ENCODE measurements at regions not wholly inside any gene's neighbourhood (a gene's known extent, or its start where the extent isn't known, plus 50 kb on each side); places are given as distances from the start of the nearest gene placed in this dataset.

GRCh38 chr3:144662729-144663128, 691.1 kb downstream of the DIPK2A start:
- H3K4me3 ChIP-seq (ENCODE audit: low read length) = no peak overlapping the region
- no peaks in the 10 kb centered on the region for H3F3A ChIP-seq (ENCODE audit: insufficient read depth, low read length, poor library complexity, severe bottlenecking)
- H3K27ac ChIP-seq (ENCODE audit: low read length) = no peak overlapping the region

GRCh38 chr3:144663456-144664436, 692.1 kb downstream of the DIPK2A start:
- Histone ChIP-seq H4K20me1 (ENCODE audit: insufficient read depth) (no peaks in the 10 kb centered on the region), H3K9ac (ENCODE audit: low read length) (no peak overlapping the region), H3K9me3 (ENCODE audit: low read length) (peaks cover 6% of the 10 kb centered on the region), H3K27me3 (ENCODE audit: insufficient read depth, low read depth, low read length) (no peaks in the 10 kb centered on the region), H3K9me2 (ENCODE audit: insufficient read depth, low read length) (no peaks in the 10 kb centered on the region), H2AFZ (ENCODE audit: low read depth, low read length) (no peak overlapping the region), H3F3A (ENCODE audit: insufficient read depth, low read length, poor library complexity, severe bottlenecking) (no peaks in the 10 kb centered on the region), H3K79me2 (replicated peaks; ENCODE audit: insufficient read depth, low read length) (no peaks in the 10 kb centered on the region), H3K27ac (ENCODE audit: low read length) (no peak overlapping the region), H3K4me2 (ENCODE audit: low read length) (no peak overlapping the region), H3K4me3 (ENCODE audit: low read length) (no peak overlapping the region), H3K36me3 (ENCODE audit: insufficient read depth, low read length) (no peaks in the 10 kb centered on the region)
- TF ChIP-seq, protein P1, sequence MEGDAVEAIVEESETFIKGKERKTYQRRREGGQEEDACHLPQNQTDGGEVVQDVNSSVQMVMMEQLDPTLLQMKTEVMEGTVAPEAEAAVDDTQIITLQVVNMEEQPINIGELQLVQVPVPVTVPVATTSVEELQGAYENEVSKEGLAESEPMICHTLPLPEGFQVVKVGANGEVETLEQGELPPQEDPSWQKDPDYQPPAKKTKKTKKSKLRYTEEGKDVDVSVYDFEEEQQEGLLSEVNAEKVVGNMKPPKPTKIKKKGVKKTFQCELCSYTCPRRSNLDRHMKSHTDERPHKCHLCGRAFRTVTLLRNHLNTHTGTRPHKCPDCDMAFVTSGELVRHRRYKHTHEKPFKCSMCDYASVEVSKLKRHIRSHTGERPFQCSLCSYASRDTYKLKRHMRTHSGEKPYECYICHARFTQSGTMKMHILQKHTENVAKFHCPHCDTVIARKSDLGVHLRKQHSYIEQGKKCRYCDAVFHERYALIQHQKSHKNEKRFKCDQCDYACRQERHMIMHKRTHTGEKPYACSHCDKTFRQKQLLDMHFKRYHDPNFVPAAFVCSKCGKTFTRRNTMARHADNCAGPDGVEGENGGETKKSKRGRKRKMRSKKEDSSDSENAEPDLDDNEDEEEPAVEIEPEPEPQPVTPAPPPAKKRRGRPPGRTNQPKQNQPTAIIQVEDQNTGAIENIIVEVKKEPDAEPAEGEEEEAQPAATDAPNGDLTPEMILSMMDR (IDR thresholded peaks at IDR 0.05; ENCODE audit: poor library complexity, severe bottlenecking) = no peak
- TF ChIP-seq, protein P2, sequence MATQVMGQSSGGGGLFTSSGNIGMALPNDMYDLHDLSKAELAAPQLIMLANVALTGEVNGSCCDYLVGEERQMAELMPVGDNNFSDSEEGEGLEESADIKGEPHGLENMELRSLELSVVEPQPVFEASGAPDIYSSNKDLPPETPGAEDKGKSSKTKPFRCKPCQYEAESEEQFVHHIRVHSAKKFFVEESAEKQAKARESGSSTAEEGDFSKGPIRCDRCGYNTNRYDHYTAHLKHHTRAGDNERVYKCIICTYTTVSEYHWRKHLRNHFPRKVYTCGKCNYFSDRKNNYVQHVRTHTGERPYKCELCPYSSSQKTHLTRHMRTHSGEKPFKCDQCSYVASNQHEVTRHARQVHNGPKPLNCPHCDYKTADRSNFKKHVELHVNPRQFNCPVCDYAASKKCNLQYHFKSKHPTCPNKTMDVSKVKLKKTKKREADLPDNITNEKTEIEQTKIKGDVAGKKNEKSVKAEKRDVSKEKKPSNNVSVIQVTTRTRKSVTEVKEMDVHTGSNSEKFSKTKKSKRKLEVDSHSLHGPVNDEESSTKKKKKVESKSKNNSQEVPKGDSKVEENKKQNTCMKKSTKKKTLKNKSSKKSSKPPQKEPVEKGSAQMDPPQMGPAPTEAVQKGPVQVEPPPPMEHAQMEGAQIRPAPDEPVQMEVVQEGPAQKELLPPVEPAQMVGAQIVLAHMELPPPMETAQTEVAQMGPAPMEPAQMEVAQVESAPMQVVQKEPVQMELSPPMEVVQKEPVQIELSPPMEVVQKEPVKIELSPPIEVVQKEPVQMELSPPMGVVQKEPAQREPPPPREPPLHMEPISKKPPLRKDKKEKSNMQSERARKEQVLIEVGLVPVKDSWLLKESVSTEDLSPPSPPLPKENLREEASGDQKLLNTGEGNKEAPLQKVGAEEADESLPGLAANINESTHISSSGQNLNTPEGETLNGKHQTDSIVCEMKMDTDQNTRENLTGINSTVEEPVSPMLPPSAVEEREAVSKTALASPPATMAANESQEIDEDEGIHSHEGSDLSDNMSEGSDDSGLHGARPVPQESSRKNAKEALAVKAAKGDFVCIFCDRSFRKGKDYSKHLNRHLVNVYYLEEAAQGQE (IDR thresholded peaks at IDR 0.05; ENCODE audit: borderline replicate concordance) = no peak
- TF ChIP-seq RAD21 (conservative IDR thresholded peaks at IDR 0.05) (no peak), EZH2 (IDR thresholded peaks at IDR 0.05; ENCODE audit: borderline replicate concordance, insufficient read depth, low read length, poor library complexity, severe bottlenecking) (no peak)

More at GRCh38 chr3:144662729-144663128, 691.1 kb downstream of the DIPK2A start:
- Histone ChIP-seq H3K36me3 (ENCODE audit: insufficient read depth, low read length) (no peaks in the 10 kb centered on the region), H3K79me2 (replicated peaks; ENCODE audit: insufficient read depth, low read length) (no peaks in the 10 kb centered on the region), H3K9ac (ENCODE audit: low read length) (no peak overlapping the region), H3K4me2 (ENCODE audit: low read length) (no peak overlapping the region), H4K20me1 (ENCODE audit: insufficient read depth) (no peaks in the 10 kb centered on the region), H3K27me3 (ENCODE audit: insufficient read depth, low read depth, low read length) (no peaks in the 10 kb centered on the region), H2AFZ (ENCODE audit: low read depth, low read length) (no peak overlapping the region), H3K9me3 (ENCODE audit: low read length) (peaks cover 6% of the 10 kb centered on the region), H3K9me2 (ENCODE audit: insufficient read depth, low read length) (no peaks in the 10 kb centered on the region)
- TF ChIP-seq POLR2AphosphoS5 (IDR thresholded peaks at IDR 0.05) (no peak), SMC3 (conservative IDR thresholded peaks at IDR 0.05; ENCODE audit: poor library complexity) (no peak)

DNA sequence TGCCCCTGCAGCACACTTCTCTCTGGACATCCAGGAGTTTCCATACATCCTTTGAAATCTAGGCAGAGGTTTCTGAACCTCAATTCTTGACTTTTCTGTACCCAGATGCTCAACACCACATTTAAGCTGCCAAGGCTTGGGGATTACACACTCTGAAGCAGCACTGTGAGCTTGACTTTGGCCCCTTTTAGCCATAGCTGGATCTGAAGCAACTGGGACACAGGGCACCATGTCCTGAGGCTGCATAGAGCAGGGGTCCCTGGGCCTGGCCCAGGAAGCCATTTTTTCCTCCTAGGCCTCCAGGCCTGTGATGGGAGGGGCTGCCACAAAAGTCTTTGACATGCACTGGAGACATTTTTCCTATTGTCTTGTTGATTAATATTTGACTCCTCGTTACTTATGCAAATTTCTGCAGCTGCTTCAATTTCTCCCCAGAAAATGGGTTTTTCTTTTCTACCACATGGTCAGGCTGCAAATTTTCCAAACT, 694.0 kb downstream of the DIPK2A start:
- peaks cover 6% of the 10 kb centered on the region for H3K9me3 ChIP-seq (ENCODE audit: low read length)
- no peak overlapping the region for H3K4me3 ChIP-seq (ENCODE audit: low read length)
- H3K9ac ChIP-seq (ENCODE audit: low read length) = no peak overlapping the region
- no peaks in the 10 kb centered on the region for H3K27me3 ChIP-seq (ENCODE audit: insufficient read depth, low read depth, low read length)
- H4K20me1 ChIP-seq (ENCODE audit: insufficient read depth) = no peaks in the 10 kb centered on the region
- no peaks in the 10 kb centered on the region for H3F3A ChIP-seq (ENCODE audit: insufficient read depth, low read length, poor library complexity, severe bottlenecking)
- H3K79me2 ChIP-seq (replicated peaks; ENCODE audit: insufficient read depth, low read length) = no peaks in the 10 kb centered on the region
- H3K27ac ChIP-seq (ENCODE audit: low read length) = no peak overlapping the region
- no peaks in the 10 kb centered on the region for H3K36me3 ChIP-seq (ENCODE audit: insufficient read depth, low read length)
- no peak overlapping the region for H3K4me2 ChIP-seq (ENCODE audit: low read length)
- no peaks in the 10 kb centered on the region for H3K9me2 ChIP-seq (ENCODE audit: insufficient read depth, low read length)
- TF ChIP-seq, protein P2 (IDR thresholded peaks at IDR 0.05; ENCODE audit: borderline replicate concordance) = no peak
- TF ChIP-seq RAD21 (conservative IDR thresholded peaks at IDR 0.05) (no peak), POLR2AphosphoS5 (IDR thresholded peaks at IDR 0.05) (no peak), SMC3 (conservative IDR thresholded peaks at IDR 0.05; ENCODE audit: poor library complexity) (no peak)
- H2AFZ ChIP-seq (ENCODE audit: low read depth, low read length) = no peak overlapping the region
